ENCODE measurements at regions not wholly inside any gene's neighbourhood (a gene's known extent, or its start where the extent isn't known, plus 50 kb on each side); places are given as distances from the start of the nearest gene placed in this dataset.

DNA sequence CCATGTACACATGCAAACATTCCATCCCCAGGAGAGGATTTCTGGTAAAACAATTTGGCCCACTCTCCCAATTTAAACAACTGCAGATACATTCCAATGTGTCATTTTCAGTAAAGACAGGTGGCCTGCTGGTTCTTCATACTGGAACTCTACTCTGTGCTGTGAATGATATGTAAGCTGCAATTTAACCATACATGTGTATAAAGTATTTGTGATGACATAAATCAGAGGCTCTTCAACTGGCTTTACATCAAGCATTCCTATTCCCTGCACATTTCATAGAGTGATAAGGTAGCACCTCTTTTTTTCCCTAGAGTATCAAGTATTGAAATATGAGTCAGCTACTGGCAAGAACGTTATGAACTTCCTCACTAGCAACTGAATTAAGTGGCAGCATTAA lies 649.5 kb upstream of the ADGRL2 start:
- no peak overlapping the region for H3K4me3 ChIP-seq (replicated peaks in 1 of 3; ENCODE audit: low read depth in 2 of 3, low read length in 3 of 3)
- no peak overlapping the region for H3K4me2 ChIP-seq (replicated peaks; ENCODE audit: extremely low read depth, low read length, poor library complexity, severe bottlenecking)
- no peaks in the 10 kb centered on the region for H3K9me3 ChIP-seq (replicated peaks in 1 of 2; ENCODE audit: control insufficient read depth in 1 of 2, insufficient read depth in 1 of 2, low read length in 2 of 2)
- no peak overlapping the region for H3K9ac ChIP-seq (ENCODE audit: insufficient read depth, low read length, poor library complexity, severe bottlenecking)
- Mint-ChIP-seq H3K4me3 (no peak overlapping the region), H3K9me3 (peaks cover 0 to 6% (median 0%) of the 10 kb centered on the region in 7 donors), H3K27ac (no peak overlapping the region), H3K27me3 (ENCODE audit: low read depth in 3 of 3) (peaks cover 0 to 2% (median 0%) of the 10 kb centered on the region in 3 donors), H3K36me3 (no peaks in the 10 kb centered on the region), H3K4me1 (no peaks in the 10 kb centered on the region)
- no peak overlapping the region for H3K27ac ChIP-seq (ENCODE audit: low read depth in 1 of 2, low read length in 2 of 2)
- H3K36me3 ChIP-seq (replicated peaks in 1 of 2; ENCODE audit: control insufficient read depth in 1 of 2, insufficient read depth in 2 of 2, low read length in 2 of 2): no peaks in the 10 kb centered on the region
- intact Hi-C loops (cut with micrococcal nuclease): no loop called here
- no peaks in the 10 kb centered on the region for H3K27me3 ChIP-seq (ENCODE audit: control insufficient read depth in 2 of 2, insufficient read depth in 2 of 2, low read length in 2 of 2)
- no peak overlapping the region for H2AFZ ChIP-seq (ENCODE audit: insufficient read depth, low read depth, low read length, poor library complexity, severe bottlenecking)
- TF ChIP-seq, protein P1, sequence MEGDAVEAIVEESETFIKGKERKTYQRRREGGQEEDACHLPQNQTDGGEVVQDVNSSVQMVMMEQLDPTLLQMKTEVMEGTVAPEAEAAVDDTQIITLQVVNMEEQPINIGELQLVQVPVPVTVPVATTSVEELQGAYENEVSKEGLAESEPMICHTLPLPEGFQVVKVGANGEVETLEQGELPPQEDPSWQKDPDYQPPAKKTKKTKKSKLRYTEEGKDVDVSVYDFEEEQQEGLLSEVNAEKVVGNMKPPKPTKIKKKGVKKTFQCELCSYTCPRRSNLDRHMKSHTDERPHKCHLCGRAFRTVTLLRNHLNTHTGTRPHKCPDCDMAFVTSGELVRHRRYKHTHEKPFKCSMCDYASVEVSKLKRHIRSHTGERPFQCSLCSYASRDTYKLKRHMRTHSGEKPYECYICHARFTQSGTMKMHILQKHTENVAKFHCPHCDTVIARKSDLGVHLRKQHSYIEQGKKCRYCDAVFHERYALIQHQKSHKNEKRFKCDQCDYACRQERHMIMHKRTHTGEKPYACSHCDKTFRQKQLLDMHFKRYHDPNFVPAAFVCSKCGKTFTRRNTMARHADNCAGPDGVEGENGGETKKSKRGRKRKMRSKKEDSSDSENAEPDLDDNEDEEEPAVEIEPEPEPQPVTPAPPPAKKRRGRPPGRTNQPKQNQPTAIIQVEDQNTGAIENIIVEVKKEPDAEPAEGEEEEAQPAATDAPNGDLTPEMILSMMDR (IDR thresholded peaks at IDR 0.05): no peak
- H3K4me1 ChIP-seq (ENCODE audit: control insufficient read depth in 1 of 2, insufficient read depth in 2 of 2, low read length in 2 of 2): no peaks in the 10 kb centered on the region
- H3K79me2 ChIP-seq (ENCODE audit: insufficient read depth, low read length): no peaks in the 10 kb centered on the region
- WGBS (ENCODE audit: insufficient coverage): no CpG with 5 or more reads among the region's 1 CpG
- no peaks in the 10 kb centered on the region for H4K20me1 ChIP-seq (ENCODE audit: insufficient read depth, low read length)
- no peak for DNase-seq

GRCh38 chr1:81149649-81150325 lies 650.9 kb upstream of the ADGRL2 start:
- Histone ChIP-seq H3K9me3 (replicated peaks in 1 of 2; ENCODE audit: control insufficient read depth in 1 of 2, insufficient read depth in 1 of 2, low read length in 2 of 2) (no peaks in the 10 kb centered on the region), H2AFZ (ENCODE audit: insufficient read depth, low read depth, low read length, poor library complexity, severe bottlenecking) (no peak overlapping the region), H3K27ac (ENCODE audit: low read depth in 1 of 2, low read length in 2 of 2) (no peak overlapping the region), H3K4me3 (replicated peaks in 1 of 3; ENCODE audit: low read depth in 2 of 3, low read length in 3 of 3) (no peak overlapping the region), H4K20me1 (ENCODE audit: insufficient read depth, low read length) (no peaks in the 10 kb centered on the region), H3K79me2 (ENCODE audit: insufficient read depth, low read length) (no peaks in the 10 kb centered on the region), H3K4me2 (replicated peaks; ENCODE audit: extremely low read depth, low read length, poor library complexity, severe bottlenecking) (no peak overlapping the region), H3K36me3 (replicated peaks in 1 of 2; ENCODE audit: control insufficient read depth in 1 of 2, insufficient read depth in 2 of 2, low read length in 2 of 2) (no peaks in the 10 kb centered on the region), H3K4me1 (ENCODE audit: control insufficient read depth in 1 of 2, insufficient read depth in 2 of 2, low read length in 2 of 2) (no peaks in the 10 kb centered on the region), H3K27me3 (ENCODE audit: control insufficient read depth in 2 of 2, insufficient read depth in 2 of 2, low read length in 2 of 2) (no peaks in the 10 kb centered on the region), H3K9ac (ENCODE audit: insufficient read depth, low read length, poor library complexity, severe bottlenecking) (no peak overlapping the region)
- WGBS (ENCODE audit: insufficient coverage): 86% methylated on average over 1 of the region's 2 CpGs
- H3K4me3 Mint-ChIP-seq: no peak overlapping the region
- H3K36me3 Mint-ChIP-seq: no peaks in the 10 kb centered on the region
- H3K27ac Mint-ChIP-seq: no peak overlapping the region
- no peak for DNase-seq
- H3K27me3 Mint-ChIP-seq (ENCODE audit: low read depth in 3 of 3): peaks cover 0 to 2% (median 0%) of the 10 kb centered on the region in 3 donors
- no peaks in the 10 kb centered on the region for H3K4me1 Mint-ChIP-seq
- H3K9me3 Mint-ChIP-seq: peaks cover 0 to 6% (median 3%) of the 10 kb centered on the region in 7 donors
- intact Hi-C loops (cut with micrococcal nuclease): no loop called here
- TF ChIP-seq, protein P1 (IDR thresholded peaks at IDR 0.05): no peak
